CD14-positive monocyte (primary cell): ENCODE measurements at regions not wholly inside any gene's neighbourhood (a gene's known extent, or its start where the extent isn't known, plus 50 kb on each side); places are given as distances from the start of the nearest gene placed in this dataset.
"Not testable (repeated sequence)": the region's sequence is repeated elsewhere in the genome, so short reads cannot be mapped to it uniquely, and the experiment has no call there.

ENCODE experiments used
- DNase-seq, 3 donors: peaks; one replicate each; pipeline ENCODE4 v3.0.0-alpha.2; 2011 to 2022
- H2AFZ ChIP-seq: 2 replicates; pipeline ENCODE4 v1.6.0; 2012; ENCODE audit warnings: mild to moderate bottlenecking, low read depth, low read length, inconsistent platforms; ENCODE audit not compliant: insufficient read depth, poor library complexity, severe bottlenecking
- H3K27ac ChIP-seq, 2 donors: 1 replicate in 1 of 2; 2 replicates in 1 of 2; pipeline ENCODE4 v1.5.1; 2012 to 2013; ENCODE audit warnings: low read length in 2 of 2, control low read depth in 1 of 2, inconsistent platforms in 1 of 2, low read depth in 1 of 2, mild to moderate bottlenecking in 1 of 2
- H3K27me3 ChIP-seq, 2 donors: one replicate each; pipeline versions ENCODE4 v1.6.0 to v1.6.1; 2011 to 2013; ENCODE audit warnings: low read length in 2 of 2; ENCODE audit not compliant: control insufficient read depth in 2 of 2, insufficient read depth in 2 of 2
- H3K36me3 ChIP-seq, 2 donors: replicated peaks in 1 of 2; 1 replicate in 1 of 2; 2 replicates in 1 of 2; pipeline versions ENCODE4 v1.5.1 to v1.6.1; 2012 to 2013; ENCODE audit warnings: low read length in 2 of 2, control low read depth in 1 of 2, inconsistent platforms in 1 of 2, mild to moderate bottlenecking in 1 of 2; ENCODE audit not compliant: insufficient read depth in 2 of 2, control insufficient read depth in 1 of 2
- H3K4me1 ChIP-seq, 2 donors: 1 replicate in 1 of 2; 2 replicates in 1 of 2; pipeline versions ENCODE4 v1.5.1 to v1.6.1; 2012 to 2013; ENCODE audit warnings: low read length in 2 of 2, control low read depth in 1 of 2, inconsistent platforms in 1 of 2, mild to moderate bottlenecking in 1 of 2, moderate library complexity in 1 of 2; ENCODE audit not compliant: insufficient read depth in 2 of 2, control insufficient read depth in 1 of 2
- H3K4me2 ChIP-seq: replicated peaks from 2 replicates; pipeline ENCODE3; 2012; ENCODE audit warnings: low read length, moderate library complexity, mild to moderate bottlenecking; ENCODE audit not compliant: poor library complexity, severe bottlenecking; ENCODE audit errors: extremely low read depth
- H3K4me3 ChIP-seq, 3 experiments: fragments of 200-600 bp in 1 of 3; sonication (generic) in 1 of 3; replicated peaks in 1 of 3; 1 replicate in 2 of 3; 2 replicates in 1 of 3; pipeline ENCODE4 v1.5.1; 2011 to 2013; ENCODE audit warnings: low read length in 3 of 3, mild to moderate bottlenecking in 3 of 3, control low read depth in 2 of 3, low read depth in 2 of 3, inconsistent platforms in 1 of 3, moderate library complexity in 1 of 3
- H3K79me2 ChIP-seq: 2 replicates; pipeline ENCODE4 v1.6.0; 2012; ENCODE audit warnings: mild to moderate bottlenecking, control low read depth, inconsistent platforms, low read length, moderate library complexity; ENCODE audit not compliant: insufficient read depth
- H3K9ac ChIP-seq: 2 replicates; pipeline ENCODE4 v1.6.0; 2017; ENCODE audit warnings: low read length, mild to moderate bottlenecking; ENCODE audit not compliant: insufficient read depth, poor library complexity, severe bottlenecking
- H3K9me3 ChIP-seq, 2 donors: replicated peaks in 1 of 2; 1 replicate in 1 of 2; 2 replicates in 1 of 2; pipeline versions ENCODE4 v1.5.1 to v1.6.1; 2012 to 2013; ENCODE audit warnings: low read length in 2 of 2, control low read depth in 1 of 2; ENCODE audit not compliant: control insufficient read depth in 1 of 2, insufficient read depth in 1 of 2
- H4K20me1 ChIP-seq: 2 replicates; pipeline ENCODE4 v1.6.0; 2012; ENCODE audit warnings: mild to moderate bottlenecking, low read length, control low read depth, moderate library complexity; ENCODE audit not compliant: insufficient read depth
- H3K27ac Mint-ChIP-seq, 7 donors: one replicate each; pipeline ENCODE4 v1.8.0; 2020; ENCODE audit warnings: mild to moderate bottlenecking in 7 of 7, mixed read lengths in 7 of 7, moderate library complexity in 6 of 7, inconsistent platforms in 2 of 7
- H3K27me3 Mint-ChIP-seq, 3 donors: one replicate each; pipeline ENCODE4 v1.8.0; 2021 to 2022; ENCODE audit warnings: low read depth in 3 of 3, mild to moderate bottlenecking in 3 of 3, mixed read lengths in 3 of 3, moderate library complexity in 3 of 3, inconsistent platforms in 1 of 3
- H3K36me3 Mint-ChIP-seq, 2 donors: one replicate each; pipeline ENCODE4 v1.8.0; 2020; ENCODE audit warnings: mixed read lengths in 2 of 2, inconsistent platforms in 1 of 2, mild to moderate bottlenecking in 1 of 2
- H3K4me1 Mint-ChIP-seq: one replicate; pipeline ENCODE4 v1.8.0; 2020; ENCODE audit warnings: mild to moderate bottlenecking, mixed read lengths
- H3K4me3 Mint-ChIP-seq, 2 donors: one replicate each; pipeline ENCODE4 v1.8.0; 2020; ENCODE audit warnings: mild to moderate bottlenecking in 2 of 2, mixed read lengths in 2 of 2, moderate library complexity in 1 of 2
- H3K9me3 Mint-ChIP-seq, 7 donors: one replicate each; pipeline ENCODE4 v1.8.0; 2020 to 2022; ENCODE audit warnings: mixed read lengths in 7 of 7, mild to moderate bottlenecking in 6 of 7, moderate library complexity in 6 of 7, inconsistent platforms in 2 of 7
- CTCF ChIP-seq: fragments of 200-600 bp; IDR thresholded peaks from one replicate; pipeline ENCODE4 v1.8.0; 2022; ENCODE audit warnings: antibody characterized with exemption, mild to moderate bottlenecking
- WGBS: methylation state at CpG from one replicate; pipeline ENCODE4 v1.1.5; 2013; ENCODE audit warnings: missing lambda C conversion rate; ENCODE audit not compliant: insufficient coverage; 5-methylcytosine and 5-hydroxymethylcytosine counted together
- intact Hi-C, 2 donors: fragments of 100-400 bp; cut with micrococcal nuclease; formaldehyde crosslinking; loops; one replicate each; pipeline versions ENCODE4 v1.15.0 to v1.15.1; 2023

GRCh38 chr4:188437535-188437934 is 298.3 kb downstream of the TRIML1 start:
- no peaks in the 10 kb centered on the region for H3K4me1 ChIP-seq
- no peak overlapping the region for H2AFZ ChIP-seq
- H3K36me3 ChIP-seq: no peaks in the 10 kb centered on the region
- H3K4me2 ChIP-seq: no peak overlapping the region
- no peak overlapping the region for H3K4me3 ChIP-seq
- Mint-ChIP-seq H3K27me3 (peaks cover 0 to 1% (median 0%) of the 10 kb centered on the region in 3 donors), H3K4me3 (no peak overlapping the region), H3K9me3 (peaks cover 0 to 19% (median 5%) of the 10 kb centered on the region in 7 donors), H3K27ac (no peak overlapping the region), H3K4me1 (no peaks in the 10 kb centered on the region), H3K36me3 (no peaks in the 10 kb centered on the region)
- H3K79me2 ChIP-seq: no peaks in the 10 kb centered on the region
- H3K9me3 ChIP-seq: peaks cover 0 to 8% of the 10 kb centered on the region in 2 donors
- no peaks in the 10 kb centered on the region for H3K27me3 ChIP-seq
- no peak for TF ChIP-seq CTCF
- no peak overlapping the region for H3K9ac ChIP-seq
- intact Hi-C loops: no loop called here
- WGBS: no CpG with 5 or more reads among the region's 5 CpGs
- no peaks in the 10 kb centered on the region for H4K20me1 ChIP-seq
- no peak overlapping the region for H3K27ac ChIP-seq
- no peak for DNase-seq

- H2AFZ ChIP-seq, H3K9ac ChIP-seq, H3K4me2 ChIP-seq, H4K20me1 ChIP-seq, H3K79me2 ChIP-seq, H3K4me1 Mint-ChIP-seq, H3K36me3 ChIP-seq, H3K27me3 Mint-ChIP-seq, H3K27ac ChIP-seq, H3K4me3 ChIP-seq, H3K27ac Mint-ChIP-seq, intact Hi-C loops, DNase-seq, H3K4me3 Mint-ChIP-seq, H3K36me3 Mint-ChIP-seq, H3K27me3 ChIP-seq, H3K4me1 ChIP-seq, H3K9me3 ChIP-seq: not testable (repeated sequence)
- 96% methylated on average over 4 of the region's 5 CpGs for WGBS
- peaks cover 0 to 15% (median 3%) of the 10 kb centered on the region in 7 donors for H3K9me3 Mint-ChIP-seq
Measured at GRCh38 chr4:188438391-188438824, 299.2 kb downstream of the TRIML1 start.
